K562 (cell line): ENCODE measurements at regions not wholly inside any gene's neighbourhood (a gene's known extent, or its start where the extent isn't known, plus 50 kb on each side); places are given as distances from the start of the nearest gene placed in this dataset.

Experiments
- ATAC-seq: fragments of 200-7000 bp; cut with Tn5 transposase; 3 replicates; pipeline ENCODE4 v1.9.1; 2020; ENCODE audit warnings: moderate library complexity
- BruUV-seq: library from RNA; stranded (reverse); fragments of 400-500 nt; replicated peaks from 2 replicates; lab custom pipeline; 2021; lab: Mats Ljungman, UMichigan
- CTCF ChIA-PET: fragments of 300-600 bp; formaldehyde crosslinking; extraction: SDS; loops from one replicate; lab custom pipeline; 2021; ENCODE audit warnings: low intra/inter-chr PET ratio; lab: Yijun Ruan, JAX
- POLR2A ChIA-PET: fragments of 300-600, 350-650 bp; sonication (Branson Sonifier 250); formaldehyde crosslinking; extraction: SDS; loops from one replicate; lab custom pipeline; 2021; ENCODE audit warnings: antibody characterized with exemption, inconsistent platforms; lab: Yijun Ruan, JAX
- DNase-seq, 4 experiments: peaks; one replicate each; pipeline versions ENCODE4 v3.0.0 to v3.0.0-alpha.2; 2011 to 2018; ENCODE audit warnings: low spot score in 3 of 4, mixed read lengths in 3 of 4; ENCODE audit errors: extremely low read depth in 1 of 4
- FAIRE-seq: peaks from 2 replicates; lab custom pipeline; 2011; peaks lifted over from hg19 to GRCh38; lab: Jason Lieb, UNC
- H2AFZ ChIP-seq: 2 replicates; pipeline ENCODE4 v1.6.0; 2011; ENCODE audit warnings: low read depth, low read length, control low read depth, inconsistent platforms
- H3K27ac ChIP-seq: fragments of 200-600 bp; 3 replicates; pipeline ENCODE4 v1.8.0; 2011; ENCODE audit warnings: low read depth, mild to moderate bottlenecking, control low read depth, inconsistent platforms, low read length, moderate library complexity, mixed read lengths; ENCODE audit errors: extremely low read depth
- H3K27me3 ChIP-seq, 2 experiments: fragments of 300-600 bp in 1 of 2; 2 replicates in 1 of 2; 3 replicates in 1 of 2; pipeline versions ENCODE4 v1.6.0 to v1.8.0; 2011; ENCODE audit warnings: inconsistent platforms in 2 of 2, low read length in 2 of 2, mild to moderate bottlenecking in 1 of 2, mixed read lengths in 1 of 2, moderate library complexity in 1 of 2; ENCODE audit not compliant: control insufficient read depth in 2 of 2, insufficient read depth in 2 of 2
- H3K36me3 ChIP-seq: fragments of 300-600 bp; 3 replicates; pipeline ENCODE4 v1.8.0; 2011; ENCODE audit warnings: mild to moderate bottlenecking, low read length, inconsistent platforms; ENCODE audit not compliant: control insufficient read depth, insufficient read depth
- H3K4me1 ChIP-seq, 2 experiments: fragments of 200-600 bp in 1 of 2; replicated peaks in 1 of 2; 2 replicates in 1 of 2; 3 replicates in 1 of 2; pipeline versions ENCODE4 v1.5.1 to v1.8.0; 2011; ENCODE audit warnings: inconsistent platforms in 2 of 2, low read length in 2 of 2, mild to moderate bottlenecking in 1 of 2, mixed read lengths in 1 of 2, moderate library complexity in 1 of 2; ENCODE audit not compliant: control insufficient read depth in 2 of 2, insufficient read depth in 2 of 2
- H3K4me2 ChIP-seq: 2 replicates; pipeline ENCODE4 v1.6.1; 2011; ENCODE audit warnings: low read length, control low read depth, inconsistent platforms, mixed read lengths; ENCODE audit not compliant: insufficient read depth
- H3K4me3 ChIP-seq: fragments of 200-600 bp; sonication (generic), shearing (Covaris generic); 2 replicates; pipeline ENCODE4 v1.5.1; 2016; ENCODE audit warnings: control low read depth, inconsistent platforms
- H3K79me2 ChIP-seq: fragments of 200-600 bp; 3 replicates; pipeline ENCODE4 v1.8.0; 2011; ENCODE audit warnings: low read length, inconsistent platforms; ENCODE audit not compliant: control insufficient read depth, insufficient read depth
- H3K9ac ChIP-seq, 2 experiments: 2 replicates each; pipeline versions ENCODE4 v1.6.0 to v1.6.1; 2011; ENCODE audit warnings: low read depth in 2 of 2, low read length in 2 of 2, control low read depth in 1 of 2, inconsistent platforms in 1 of 2, mild to moderate bottlenecking in 1 of 2, mixed read lengths in 1 of 2; ENCODE audit not compliant: insufficient read depth in 1 of 2
- H3K9me1 ChIP-seq: one replicate; pipeline ENCODE4 v1.6.0; 2011; ENCODE audit warnings: inconsistent platforms, mild to moderate bottlenecking, low read length, moderate library complexity; ENCODE audit not compliant: control insufficient read depth, insufficient read depth
- H3K9me3 ChIP-seq: replicated peaks from 2 replicates; pipeline ENCODE4 v1.5.1; 2011; ENCODE audit warnings: low read depth, low read length, inconsistent platforms; ENCODE audit not compliant: control insufficient read depth, insufficient read depth
- H4K20me1 ChIP-seq: replicated peaks from 2 replicates; pipeline ENCODE4 v1.6.1; 2011; ENCODE audit warnings: low read length, inconsistent platforms, mixed read lengths; ENCODE audit not compliant: control insufficient read depth, insufficient read depth
- BRD9 ChIP-seq: fragments of 450-650 bp; IDR thresholded peaks from 2 replicates; pipeline ENCODE4 v1.6.1; 2018; ENCODE audit warnings: low read depth; ENCODE audit not compliant: partially characterized antibody
- E2F6 ChIP-seq, 2 experiments: IDR thresholded peaks; 2 replicates each; pipeline ENCODE4 v1.6.1; 2011; ENCODE audit warnings: borderline replicate concordance in 1 of 2, control low read depth in 1 of 2, low read depth in 1 of 2, low read length in 1 of 2, mild to moderate bottlenecking in 1 of 2, mixed read lengths in 1 of 2, moderate library complexity in 1 of 2; ENCODE audit not compliant: insufficient read depth in 1 of 2, insufficient read length in 1 of 2, poor library complexity in 1 of 2, severe bottlenecking in 1 of 2; ENCODE audit errors: extremely low read depth in 1 of 2
- ILK ChIP-seq: fragments of 450-650 bp; IDR thresholded peaks from 2 replicates; pipeline ENCODE4 v1.6.1; 2016; ENCODE audit warnings: missing genetic modification characterization, low read depth, mild to moderate bottlenecking, missing compliant biosample characterization, moderate library complexity, borderline replicate concordance
- POLR3A ChIP-seq: IDR thresholded peaks from 2 replicates; pipeline ENCODE4 v1.6.1; 2011; ENCODE audit warnings: borderline replicate concordance, mild to moderate bottlenecking, moderate library complexity; ENCODE audit not compliant: insufficient read length, insufficient read depth; ENCODE audit errors: extremely low read depth
- TAF15 ChIP-seq: fragments of 200-400 bp; formaldehyde crosslinking; IDR thresholded peaks from 2 replicates; pipeline ENCODE4 v1.6.1; 2017; ENCODE audit warnings: mild to moderate bottlenecking, low read depth, low read length, moderate library complexity
- THRAP3 ChIP-seq: fragments of 450-650 bp; IDR thresholded peaks from 2 replicates; pipeline ENCODE4 v1.6.1; 2016; ENCODE audit warnings: mild to moderate bottlenecking, inconsistent platforms, borderline replicate concordance
- ZHX1 ChIP-seq: fragments of 150-350 bp; conservative IDR thresholded peaks from 2 replicates; pipeline ENCODE4 v1.6.1; 2014; ENCODE audit warnings: low read length
- ZNF511 ChIP-seq: sonication (generic); formaldehyde crosslinking; IDR thresholded peaks from 2 replicates; pipeline ENCODE4 v1.8.0; 2022; ENCODE audit warnings: mild to moderate bottlenecking, missing genetic modification reagents
- WGBS: fragments of 100-300 bp; shearing (Covaris generic); methylation state at CpG from one replicate; pipeline ENCODE4 v1.1.6; 2016; ENCODE audit warnings: low coverage, mixed read lengths; ENCODE audit not compliant: insufficient coverage; ENCODE audit errors: missing lambda C conversion rate; 5-methylcytosine and 5-hydroxymethylcytosine counted together
- in situ Hi-C: fragments of 300-500 bp; cut with MboI; formaldehyde crosslinking; loops from 4 replicates; pipeline ENCODE4 v1.15.0; 2018; ENCODE audit warnings: inconsistent platforms, mixed read lengths
- intact Hi-C: fragments of 100-400 bp; cut with micrococcal nuclease; formaldehyde crosslinking; loops from 2 replicates; pipeline ENCODE4 v1.14.2; 2022

GRCh38 chr5:96245140-96246091 lies 187.6 kb downstream of the PCSK1 start:
- no peaks in the 10 kb centered on the region for H4K20me1 ChIP-seq
- no peak for FAIRE-seq
- intact Hi-C loops (no loop called here), in situ Hi-C loops (no loop called here)
- no peak for TF ChIP-seq ILK (tag)
- peaks cover 0 to 3% of the 10 kb centered on the region in 2 experiments; a peak in 2 of 5 replicates for H3K27me3 ChIP-seq
- no peaks in the 10 kb centered on the region for H3K4me1 ChIP-seq
- no peaks in the 10 kb centered on the region for H3K9me3 ChIP-seq
- H3K9me1 ChIP-seq = no peaks in the 10 kb centered on the region
- no peak for DNase-seq
- no TSS peak for BruUV-seq
- no peak for ATAC-seq
- 0% methylated on average over 4 of the region's 4 CpGs for WGBS
- H2AFZ ChIP-seq = no peak overlapping the region
- no peak overlapping the region for H3K27ac ChIP-seq
- no peak overlapping the region for H3K4me2 ChIP-seq
- H3K79me2 ChIP-seq = no peaks in the 10 kb centered on the region
- CTCF ChIA-PET = no interaction called here
- H3K36me3 ChIP-seq = no peaks in the 10 kb centered on the region
- H3K9ac ChIP-seq = no peak overlapping the region
- H3K4me3 ChIP-seq = no peak overlapping the region
- POLR2A ChIA-PET = no interaction called here

- Histone ChIP-seq H3K9ac (no peak overlapping the region), H4K20me1 (no peaks in the 10 kb centered on the region), H3K79me2 (no peaks in the 10 kb centered on the region), H3K36me3 (no peaks in the 10 kb centered on the region), H3K27ac (no peak overlapping the region), H3K27me3 (peaks cover 0 to 3% of the 10 kb centered on the region in 2 experiments; a peak in 2 of 5 replicates), H3K9me1 (no peaks in the 10 kb centered on the region), H3K4me2 (no peak overlapping the region), H3K4me3 (no peak overlapping the region), H2AFZ (no peak overlapping the region), H3K9me3 (no peaks in the 10 kb centered on the region), H3K4me1 (no peaks in the 10 kb centered on the region)
- 0% methylated on average over 2 of the region's 2 CpGs for WGBS
- intact Hi-C loops (no loop called here), in situ Hi-C loops (no loop called here)
- ATAC-seq (no peak), FAIRE-seq (no peak), DNase-seq (no peak)
- CTCF ChIA-PET = no interaction called here
- TF ChIP-seq TAF15 (no peak), BRD9 (no peak), ZHX1 (no peak), POLR3A (no peak), E2F6 (IDR thresholded peaks at IDR 0.05; ENCODE audit: borderline replicate concordance in 1 of 2, extremely low read depth in 1 of 2, insufficient read depth in 1 of 2, insufficient read length in 1 of 2, low read depth in 1 of 2, low read length in 1 of 2, poor library complexity in 1 of 2, severe bottlenecking in 1 of 2) (no peak), ZNF511 (CRISPR knock-in tag) (no peak), THRAP3 (no peak)
- POLR2A ChIA-PET = no interaction called here
- no TSS peak for BruUV-seq
Measured at GRCh38 chr5:96244696-96245095, 188.4 kb downstream of the PCSK1 start.
